ENCODE measurements at regions not wholly inside any gene's neighbourhood (a gene's known extent, or its start where the extent isn't known, plus 50 kb on each side); places are given as distances from the start of the nearest gene placed in this dataset.
"Not testable (repeated sequence)": the region's sequence is repeated elsewhere in the genome, so short reads cannot be mapped to it uniquely, and the experiment has no call there.

DNA sequence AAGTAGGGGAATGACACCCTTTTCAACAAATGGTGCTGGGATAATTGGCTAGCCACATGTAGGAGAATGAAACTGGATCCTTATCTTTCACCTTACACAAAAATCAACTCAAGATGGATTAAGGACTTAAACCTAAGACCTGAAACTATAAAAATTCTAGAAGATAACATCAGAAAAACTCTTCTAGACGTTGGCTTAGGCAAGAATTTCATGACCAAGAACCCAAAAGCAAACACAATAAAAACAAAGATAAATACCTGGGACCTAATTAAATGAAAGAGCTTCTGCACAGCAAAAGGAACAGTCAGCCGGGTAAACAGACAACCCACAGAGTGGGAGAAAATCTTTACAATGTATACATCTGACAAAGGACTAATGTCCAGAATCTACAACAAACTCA lies 345.5 kb downstream of the GPD2 start:
- TF ChIP-seq, protein P1, sequence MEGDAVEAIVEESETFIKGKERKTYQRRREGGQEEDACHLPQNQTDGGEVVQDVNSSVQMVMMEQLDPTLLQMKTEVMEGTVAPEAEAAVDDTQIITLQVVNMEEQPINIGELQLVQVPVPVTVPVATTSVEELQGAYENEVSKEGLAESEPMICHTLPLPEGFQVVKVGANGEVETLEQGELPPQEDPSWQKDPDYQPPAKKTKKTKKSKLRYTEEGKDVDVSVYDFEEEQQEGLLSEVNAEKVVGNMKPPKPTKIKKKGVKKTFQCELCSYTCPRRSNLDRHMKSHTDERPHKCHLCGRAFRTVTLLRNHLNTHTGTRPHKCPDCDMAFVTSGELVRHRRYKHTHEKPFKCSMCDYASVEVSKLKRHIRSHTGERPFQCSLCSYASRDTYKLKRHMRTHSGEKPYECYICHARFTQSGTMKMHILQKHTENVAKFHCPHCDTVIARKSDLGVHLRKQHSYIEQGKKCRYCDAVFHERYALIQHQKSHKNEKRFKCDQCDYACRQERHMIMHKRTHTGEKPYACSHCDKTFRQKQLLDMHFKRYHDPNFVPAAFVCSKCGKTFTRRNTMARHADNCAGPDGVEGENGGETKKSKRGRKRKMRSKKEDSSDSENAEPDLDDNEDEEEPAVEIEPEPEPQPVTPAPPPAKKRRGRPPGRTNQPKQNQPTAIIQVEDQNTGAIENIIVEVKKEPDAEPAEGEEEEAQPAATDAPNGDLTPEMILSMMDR (IDR thresholded peaks at IDR 0.05) = not testable (repeated sequence)
- not testable (repeated sequence) for TF ChIP-seq POLR2A (IDR thresholded peaks at IDR 0.05)
